ENCODE measurements at regions not wholly inside any gene's neighbourhood (a gene's known extent, or its start where the extent isn't known, plus 50 kb on each side); places are given as distances from the start of the nearest gene placed in this dataset.
A peak's percentile ranks its signal among the peaks of the same experiment; 100 is the strongest.
"Not testable (repeated sequence)": the region's sequence is repeated elsewhere in the genome, so short reads cannot be mapped to it uniquely, and the experiment has no call there.

DNA sequence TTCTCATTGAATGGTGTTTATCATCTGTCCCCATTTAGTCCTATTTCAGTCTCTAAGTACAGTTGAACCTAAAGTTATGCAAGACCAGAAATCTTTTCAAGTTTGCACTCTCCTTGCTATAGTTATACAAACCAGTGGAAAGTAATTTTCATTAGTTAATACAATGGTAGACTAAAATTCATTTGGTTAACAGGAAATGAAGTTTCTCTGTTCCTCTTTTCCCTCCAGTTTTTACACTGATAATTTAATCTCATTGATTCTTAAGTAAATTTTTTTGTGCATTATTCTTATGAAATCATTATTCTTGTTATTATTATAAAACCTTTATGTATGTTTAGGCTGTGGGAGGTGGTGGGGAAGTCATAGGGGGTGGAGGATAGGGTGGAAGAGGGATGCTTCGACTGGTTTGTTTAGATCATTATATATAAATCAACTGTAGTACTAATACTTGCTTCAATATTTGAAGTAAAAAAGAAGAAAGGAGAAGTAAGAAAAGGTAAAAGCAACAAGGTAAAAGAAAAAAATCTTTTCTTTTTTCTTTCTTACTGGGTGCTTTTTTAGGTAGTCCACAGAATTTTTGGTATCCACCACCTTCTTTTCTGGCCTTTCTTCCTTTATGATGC is 104.1 kb downstream of the GPR85 start:
- TF ChIP-seq, protein P1, sequence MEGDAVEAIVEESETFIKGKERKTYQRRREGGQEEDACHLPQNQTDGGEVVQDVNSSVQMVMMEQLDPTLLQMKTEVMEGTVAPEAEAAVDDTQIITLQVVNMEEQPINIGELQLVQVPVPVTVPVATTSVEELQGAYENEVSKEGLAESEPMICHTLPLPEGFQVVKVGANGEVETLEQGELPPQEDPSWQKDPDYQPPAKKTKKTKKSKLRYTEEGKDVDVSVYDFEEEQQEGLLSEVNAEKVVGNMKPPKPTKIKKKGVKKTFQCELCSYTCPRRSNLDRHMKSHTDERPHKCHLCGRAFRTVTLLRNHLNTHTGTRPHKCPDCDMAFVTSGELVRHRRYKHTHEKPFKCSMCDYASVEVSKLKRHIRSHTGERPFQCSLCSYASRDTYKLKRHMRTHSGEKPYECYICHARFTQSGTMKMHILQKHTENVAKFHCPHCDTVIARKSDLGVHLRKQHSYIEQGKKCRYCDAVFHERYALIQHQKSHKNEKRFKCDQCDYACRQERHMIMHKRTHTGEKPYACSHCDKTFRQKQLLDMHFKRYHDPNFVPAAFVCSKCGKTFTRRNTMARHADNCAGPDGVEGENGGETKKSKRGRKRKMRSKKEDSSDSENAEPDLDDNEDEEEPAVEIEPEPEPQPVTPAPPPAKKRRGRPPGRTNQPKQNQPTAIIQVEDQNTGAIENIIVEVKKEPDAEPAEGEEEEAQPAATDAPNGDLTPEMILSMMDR (IDR thresholded peaks at IDR 0.05; ENCODE audit: low read length) = no peak
- TF ChIP-seq EZH2 (IDR thresholded peaks at IDR 0.05; ENCODE audit: borderline replicate concordance, low read length) = no peak
- 0 out of 2 replicates have a peak, but pooled peaks cover 2% of the 10 kb centered on the region for H3F3A ChIP-seq (ENCODE audit: insufficient read depth, low read length)
- peaks cover 56% of the 10 kb centered on the region for H3K4me1 ChIP-seq (ENCODE audit: insufficient read depth, low read length, severe bottlenecking)
- H3K9me3 ChIP-seq (ENCODE audit: low read length) = no peaks in the 10 kb centered on the region
- H3K9ac ChIP-seq (ENCODE audit: low read length) = peak overlapping the region; percentile 17; the same call in 1 of the 2 replicates
- no peak overlapping the region for H2AFZ ChIP-seq (ENCODE audit: low read length)
- H3K79me2 ChIP-seq (ENCODE audit: insufficient read depth, low read length) = no peaks in the 10 kb centered on the region
- H3K27ac ChIP-seq (ENCODE audit: low read depth, low read length, poor library complexity, severe bottlenecking) = peak overlapping the region; percentile 85
- no peak overlapping the region for H3K4me3 ChIP-seq (ENCODE audit: low read depth, low read length, poor library complexity, severe bottlenecking)
- no peaks in the 10 kb centered on the region for H3K36me3 ChIP-seq (ENCODE audit: insufficient read depth, low read length)
- no peaks in the 10 kb centered on the region for H4K20me1 ChIP-seq (ENCODE audit: insufficient read depth, low read length)
- H3K4me2 ChIP-seq (ENCODE audit: low read length) = peak overlapping the region; percentile 38
- no peaks in the 10 kb centered on the region for H3K27me3 ChIP-seq (ENCODE audit: insufficient read depth, low read length)
- no peaks in the 10 kb centered on the region for H3K9me2 ChIP-seq (ENCODE audit: low read depth, low read length)

DNA sequence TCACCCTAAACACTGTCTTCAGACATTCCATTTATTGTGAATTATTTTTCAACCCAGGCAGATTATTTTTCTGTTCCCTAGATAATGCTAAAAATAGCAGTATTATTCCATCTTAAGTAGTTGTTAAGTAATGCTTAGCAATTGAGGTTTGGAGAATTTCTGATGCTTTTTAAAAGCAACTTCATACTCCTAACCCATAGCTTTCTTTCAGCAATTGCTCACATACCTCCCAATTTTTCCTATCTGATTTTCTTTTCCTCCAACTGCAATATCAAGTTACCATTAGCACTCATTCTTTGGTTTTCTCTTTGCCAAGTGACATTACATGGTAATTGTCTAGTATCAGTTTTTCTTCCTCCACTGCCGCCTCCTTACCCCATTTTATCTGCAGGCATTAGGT is 104.7 kb downstream of the GPR85 start:
- Histone ChIP-seq H3K9me2 (ENCODE audit: low read depth, low read length) (no peaks in the 10 kb centered on the region), H3K36me3 (ENCODE audit: insufficient read depth, low read length) (no peaks in the 10 kb centered on the region), H3K9me3 (ENCODE audit: low read length) (no peaks in the 10 kb centered on the region), H3K79me2 (ENCODE audit: insufficient read depth, low read length) (no peaks in the 10 kb centered on the region), H3F3A (ENCODE audit: insufficient read depth, low read length) (0 out of 2 replicates have a peak, but pooled peaks cover 2% of the 10 kb centered on the region), H3K4me1 (ENCODE audit: insufficient read depth, low read length, severe bottlenecking) (peaks cover 50% of the 10 kb centered on the region), H3K4me2 (ENCODE audit: low read length) (peak overlapping the region; percentile 38), H3K27ac (ENCODE audit: low read depth, low read length, poor library complexity, severe bottlenecking) (peak overlapping the region; percentile 85), H4K20me1 (ENCODE audit: insufficient read depth, low read length) (no peaks in the 10 kb centered on the region), H2AFZ (ENCODE audit: low read length) (no peak overlapping the region), H3K27me3 (ENCODE audit: insufficient read depth, low read length) (no peaks in the 10 kb centered on the region), H3K9ac (ENCODE audit: low read length) (peak overlapping the region; percentile 17; the same call in 1 of the 2 replicates), H3K4me3 (ENCODE audit: low read depth, low read length, poor library complexity, severe bottlenecking) (no peak overlapping the region)
- TF ChIP-seq EZH2 (IDR thresholded peaks at IDR 0.05; ENCODE audit: borderline replicate concordance, low read length) = no peak
- TF ChIP-seq, protein P1 (IDR thresholded peaks at IDR 0.05; ENCODE audit: low read length) = no peak

DNA sequence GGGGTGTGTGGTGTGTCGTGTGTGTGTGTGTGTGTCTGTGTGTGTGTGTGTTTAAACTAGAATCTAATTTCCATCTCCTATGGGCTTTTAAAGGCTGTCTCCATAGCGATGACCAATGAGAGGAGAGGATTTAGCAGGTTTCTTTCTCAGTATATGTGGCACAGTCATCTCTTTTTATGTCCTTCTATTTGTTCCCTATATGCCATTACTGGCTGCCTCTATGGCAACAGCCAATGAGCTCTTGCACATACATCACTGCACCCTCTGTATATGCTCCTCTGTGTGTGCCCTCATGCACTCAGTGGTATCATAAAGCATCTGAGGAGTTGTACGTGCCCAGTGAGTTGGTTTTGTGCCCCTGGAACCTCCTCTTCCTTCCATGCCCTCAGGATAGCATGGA is 107.6 kb downstream of the GPR85 start:
- not testable (repeated sequence) for H3K27ac ChIP-seq (ENCODE audit: low read depth, low read length, poor library complexity, severe bottlenecking); H3K79me2 ChIP-seq (ENCODE audit: insufficient read depth, low read length); H4K20me1 ChIP-seq (ENCODE audit: insufficient read depth, low read length); H3K27me3 ChIP-seq (ENCODE audit: insufficient read depth, low read length); H3K4me2 ChIP-seq (ENCODE audit: low read length); H3K36me3 ChIP-seq (ENCODE audit: insufficient read depth, low read length); H3F3A ChIP-seq (ENCODE audit: insufficient read depth, low read length); H3K4me3 ChIP-seq (ENCODE audit: low read depth, low read length, poor library complexity, severe bottlenecking); H3K9ac ChIP-seq (ENCODE audit: low read length); H2AFZ ChIP-seq (ENCODE audit: low read length); H3K9me3 ChIP-seq (ENCODE audit: low read length); H3K9me2 ChIP-seq (ENCODE audit: low read depth, low read length)
- H3K4me1 ChIP-seq (ENCODE audit: insufficient read depth, low read length, severe bottlenecking) = peaks cover 27% of the 10 kb centered on the region

DNA sequence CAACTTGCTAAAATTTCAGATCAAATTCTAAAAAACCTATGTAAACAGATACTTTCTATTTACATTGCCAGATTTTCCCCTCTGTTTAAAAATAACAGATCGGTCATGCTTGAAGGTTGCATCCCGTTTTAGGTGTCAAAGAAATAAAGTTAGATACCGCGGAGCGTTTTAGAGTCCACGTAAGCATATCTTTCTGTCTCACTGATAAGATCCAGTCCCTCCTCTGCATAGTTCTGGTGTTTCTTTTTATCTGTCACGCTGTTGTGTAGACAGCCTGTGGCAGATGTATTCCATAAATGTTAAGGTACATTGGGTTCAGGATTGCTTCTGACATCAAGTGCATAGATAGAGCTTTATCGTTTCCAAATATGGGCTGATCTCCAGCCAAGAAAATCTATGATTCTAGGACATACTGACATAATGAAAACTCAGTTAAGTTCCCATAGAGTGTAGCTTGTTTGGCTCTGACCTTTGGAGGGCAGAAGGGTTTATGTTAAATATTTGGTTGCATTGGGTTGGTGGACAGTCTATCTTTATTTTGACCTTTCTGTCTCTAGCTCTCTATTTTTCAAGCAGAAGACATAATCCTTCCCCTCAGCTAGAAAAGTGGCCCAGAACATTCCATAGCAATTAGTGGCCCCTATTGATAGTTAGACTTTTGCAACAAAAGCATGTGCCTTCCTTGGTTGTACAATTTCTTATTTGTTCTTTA is 109.2 kb downstream of the GPR85 start:
- not testable (repeated sequence) for H3K36me3 ChIP-seq (ENCODE audit: insufficient read depth, low read length); H3K27ac ChIP-seq (ENCODE audit: low read depth, low read length, poor library complexity, severe bottlenecking); H3F3A ChIP-seq (ENCODE audit: insufficient read depth, low read length); H3K9me2 ChIP-seq (ENCODE audit: low read depth, low read length); H3K9me3 ChIP-seq (ENCODE audit: low read length); H3K27me3 ChIP-seq (ENCODE audit: insufficient read depth, low read length); H2AFZ ChIP-seq (ENCODE audit: low read length); H3K79me2 ChIP-seq (ENCODE audit: insufficient read depth, low read length); H3K4me3 ChIP-seq (ENCODE audit: low read depth, low read length, poor library complexity, severe bottlenecking); H3K4me2 ChIP-seq (ENCODE audit: low read length); H4K20me1 ChIP-seq (ENCODE audit: insufficient read depth, low read length); H3K9ac ChIP-seq (ENCODE audit: low read length)
- H3K4me1 ChIP-seq (ENCODE audit: insufficient read depth, low read length, severe bottlenecking) = peaks cover 14% of the 10 kb centered on the region

All from OCI-LY1 (cell line).